H1 (cell line): ENCODE measurements at regions not wholly inside any gene's neighbourhood (a gene's known extent, or its start where the extent isn't known, plus 50 kb on each side); places are given as distances from the start of the nearest gene placed in this dataset.

ENCODE experiments used
- RBBP5 ChIP-seq: IDR thresholded peaks from 2 replicates; pipeline ENCODE4 v1.7.1; 2012; ENCODE audit warnings: low read depth, mild to moderate bottlenecking, inconsistent platforms, low read length, moderate library complexity, borderline replicate concordance
- RXRA ChIP-seq: IDR thresholded peaks from 2 replicates; pipeline ENCODE4 v1.6.1; 2011; ENCODE audit warnings: low read depth, mild to moderate bottlenecking, low read length, moderate library complexity; ENCODE audit not compliant: insufficient read depth
- SRF ChIP-seq: IDR thresholded peaks from 2 replicates; pipeline ENCODE4 v1.6.1; 2011; ENCODE audit warnings: mild to moderate bottlenecking, low read depth, low read length, moderate library complexity
- TAF7 ChIP-seq: optimal IDR thresholded peaks from 2 replicates; pipeline ENCODE3; 2011; ENCODE audit warnings: low read depth, mild to moderate bottlenecking, inconsistent platforms, low read length, moderate library complexity, borderline replicate concordance
- TF ChIP-seq, protein P1 (sequence below): IDR thresholded peaks from 2 replicates; pipeline ENCODE4 v1.6.1; 2012; ENCODE audit warnings: inconsistent platforms
- TF ChIP-seq, protein P2 (sequence below), 3 experiments: IDR thresholded peaks; 1 replicate in 2 of 3; 2 replicates in 1 of 3; pipeline versions ENCODE4 v1.5.1 to v1.6.1; 2011; ENCODE audit warnings: low read length in 3 of 3, mild to moderate bottlenecking in 3 of 3, inconsistent platforms in 2 of 3, low read depth in 1 of 3, moderate library complexity in 1 of 3; ENCODE audit not compliant: insufficient read depth in 1 of 3; ENCODE audit errors: control extremely low read depth in 1 of 3

DNA sequence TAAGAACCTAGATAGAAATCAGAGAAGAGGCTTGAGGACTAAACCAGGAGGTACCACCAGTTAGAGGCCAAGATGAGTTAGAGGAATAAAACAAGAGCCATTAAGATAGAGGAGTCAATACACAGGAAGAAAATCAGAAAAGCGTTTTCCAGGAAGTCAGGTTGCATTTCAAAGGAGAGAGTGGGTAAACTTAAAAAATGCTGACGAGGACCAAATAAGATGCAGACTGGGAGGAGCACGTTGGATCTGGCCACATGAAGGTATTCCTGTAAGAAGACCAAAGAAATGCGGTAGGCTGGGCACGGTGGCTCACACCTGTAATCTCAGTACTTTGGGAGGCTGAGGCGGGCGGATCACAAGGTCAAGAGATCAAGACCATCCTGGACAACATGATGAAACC lies 533.1 kb upstream of the TENM3 start (continued):
- TF ChIP-seq, protein P1, sequence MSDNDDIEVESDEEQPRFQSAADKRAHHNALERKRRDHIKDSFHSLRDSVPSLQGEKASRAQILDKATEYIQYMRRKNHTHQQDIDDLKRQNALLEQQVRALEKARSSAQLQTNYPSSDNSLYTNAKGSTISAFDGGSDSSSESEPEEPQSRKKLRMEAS, result no peak
- TF ChIP-seq TAF7 (no peak), RXRA (no peak), SRF (no peak), RBBP5 (no peak)
- TF ChIP-seq, protein P2, sequence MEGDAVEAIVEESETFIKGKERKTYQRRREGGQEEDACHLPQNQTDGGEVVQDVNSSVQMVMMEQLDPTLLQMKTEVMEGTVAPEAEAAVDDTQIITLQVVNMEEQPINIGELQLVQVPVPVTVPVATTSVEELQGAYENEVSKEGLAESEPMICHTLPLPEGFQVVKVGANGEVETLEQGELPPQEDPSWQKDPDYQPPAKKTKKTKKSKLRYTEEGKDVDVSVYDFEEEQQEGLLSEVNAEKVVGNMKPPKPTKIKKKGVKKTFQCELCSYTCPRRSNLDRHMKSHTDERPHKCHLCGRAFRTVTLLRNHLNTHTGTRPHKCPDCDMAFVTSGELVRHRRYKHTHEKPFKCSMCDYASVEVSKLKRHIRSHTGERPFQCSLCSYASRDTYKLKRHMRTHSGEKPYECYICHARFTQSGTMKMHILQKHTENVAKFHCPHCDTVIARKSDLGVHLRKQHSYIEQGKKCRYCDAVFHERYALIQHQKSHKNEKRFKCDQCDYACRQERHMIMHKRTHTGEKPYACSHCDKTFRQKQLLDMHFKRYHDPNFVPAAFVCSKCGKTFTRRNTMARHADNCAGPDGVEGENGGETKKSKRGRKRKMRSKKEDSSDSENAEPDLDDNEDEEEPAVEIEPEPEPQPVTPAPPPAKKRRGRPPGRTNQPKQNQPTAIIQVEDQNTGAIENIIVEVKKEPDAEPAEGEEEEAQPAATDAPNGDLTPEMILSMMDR (IDR thresholded peaks at IDR 0.05; ENCODE audit: control extremely low read depth in 1 of 3, insufficient read depth in 1 of 3, low read depth in 1 of 3, low read length in 3 of 3), result no peak
